ENCODE measurements at regions not wholly inside any gene's neighbourhood (a gene's known extent, or its start where the extent isn't known, plus 50 kb on each side); places are given as distances from the start of the nearest gene placed in this dataset.
A peak's percentile ranks its signal among the peaks of the same experiment; 100 is the strongest.

- Mint-ChIP-seq H3K4me1 (no peaks in the 10 kb centered on the region), H3K4me3 (no peak overlapping the region), H3K9me3 (peaks cover 0 to 5% (median 0%) of the 10 kb centered on the region in 7 donors), H3K27ac (no peak overlapping the region), H3K36me3 (no peaks in the 10 kb centered on the region), H3K27me3 (peaks cover 0 to 6% (median 5%) of the 10 kb centered on the region in 3 donors)
- ATAC-seq (ENCODE audit: low read depth in 2 of 2) (no peak), DNase-seq (no peak)
Observed at GRCh38 chr10:58982470-58983239, 193.8 kb upstream of the PHYHIPL start.

- ATAC-seq (ENCODE audit: low read depth in 2 of 2), result no peak
Observed at GRCh38 chr10:58985216-58985615, 191.2 kb upstream of the PHYHIPL start.

DNA sequence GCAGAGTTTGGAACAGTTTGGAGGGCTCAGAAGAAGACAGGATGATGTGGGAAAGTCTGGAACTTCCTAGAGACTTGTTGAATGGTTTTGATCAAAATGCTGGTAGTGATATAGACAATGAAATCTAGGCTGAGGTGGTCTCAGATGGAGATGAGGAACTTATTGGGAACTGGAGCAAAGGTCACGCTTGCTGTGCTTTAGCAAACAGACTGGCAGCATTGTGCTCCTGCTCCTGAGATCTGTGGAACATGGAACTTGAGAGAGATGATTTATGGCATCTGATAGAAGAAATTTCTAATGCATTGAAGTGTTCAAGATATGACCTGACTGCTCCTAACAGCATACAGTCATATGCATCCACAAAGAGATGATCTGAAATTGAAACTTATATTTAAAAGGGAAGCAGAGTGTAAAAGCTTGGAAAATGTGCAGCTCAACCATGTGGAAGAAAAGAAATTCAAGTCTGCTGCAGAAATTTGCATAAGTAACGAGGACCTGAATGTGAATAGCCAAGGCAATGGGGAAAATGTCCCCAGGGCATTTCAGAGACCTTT is 186.9 kb upstream of the PHYHIPL start:
- no peak for DNase-seq
- no peak for ATAC-seq (ENCODE audit: low read depth in 2 of 2)
- Mint-ChIP-seq H3K27ac (no peak overlapping the region), H3K36me3 (no peaks in the 10 kb centered on the region), H3K9me3 (peaks cover 5 to 23% (median 14%) of the 10 kb centered on the region in 7 donors), H3K4me1 (no peaks in the 10 kb centered on the region), H3K4me3 (no peak overlapping the region), H3K27me3 (no peaks in the 10 kb centered on the region)

More at GRCh38 chr10:58985216-58985615, 191.2 kb upstream of the PHYHIPL start:
- Mint-ChIP-seq H3K9me3 (peaks cover 5 to 18% (median 12%) of the 10 kb centered on the region in 7 donors), H3K27ac (no peak overlapping the region), H3K4me1 (no peaks in the 10 kb centered on the region), H3K36me3 (no peaks in the 10 kb centered on the region), H3K4me3 (no peak overlapping the region), H3K27me3 (peaks cover 0 to 6% (median 0%) of the 10 kb centered on the region in 3 donors)
- no peak for DNase-seq

DNA sequence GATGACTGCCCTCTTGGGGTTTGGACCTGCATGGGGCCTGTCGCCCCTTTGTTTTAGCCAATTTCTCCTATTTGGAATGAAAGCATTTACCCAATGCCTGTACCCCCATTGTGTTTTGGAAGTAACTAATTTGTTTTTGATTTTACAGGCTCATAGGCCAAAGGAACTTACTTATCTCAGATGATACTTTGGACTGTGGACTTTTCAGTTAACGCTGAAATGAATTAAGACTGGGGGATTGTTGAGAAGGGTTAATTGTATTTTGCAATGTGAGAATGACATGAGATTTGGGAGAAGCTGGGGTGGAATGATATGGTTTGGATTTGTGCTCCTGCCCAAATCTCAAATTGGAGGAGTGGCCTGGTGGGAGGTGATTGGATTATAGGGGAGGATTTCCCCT is 185.8 kb upstream of the PHYHIPL start:
- Mint-ChIP-seq H3K27me3 (peaks cover 0 to 4% (median 0%) of the 10 kb centered on the region in 3 donors), H3K27ac (no peak overlapping the region), H3K4me3 (no peak overlapping the region), H3K4me1 (no peaks in the 10 kb centered on the region), H3K36me3 (no peaks in the 10 kb centered on the region), H3K9me3 (peaks cover 5 to 23% (median 14%) of the 10 kb centered on the region in 7 donors)
- DNase-seq (no peak), ATAC-seq (ENCODE audit: low read depth in 2 of 2) (no peak)

- H3K36me3 Mint-ChIP-seq, result no peaks in the 10 kb centered on the region
- no peak overlapping the region for H3K4me3 Mint-ChIP-seq
- H3K4me1 Mint-ChIP-seq, result no peaks in the 10 kb centered on the region
- H3K27ac Mint-ChIP-seq, result no peak overlapping the region
- peaks cover 5 to 21% (median 14%) of the 10 kb centered on the region in 7 donors for H3K9me3 Mint-ChIP-seq
- no peak for DNase-seq
- no peak for ATAC-seq (ENCODE audit: low read depth in 2 of 2)
- H3K27me3 Mint-ChIP-seq, result peaks cover 0 to 4% (median 0%) of the 10 kb centered on the region in 3 donors
Observed at GRCh38 chr10:58991856-58992255, 184.6 kb upstream of the PHYHIPL start.

DNA sequence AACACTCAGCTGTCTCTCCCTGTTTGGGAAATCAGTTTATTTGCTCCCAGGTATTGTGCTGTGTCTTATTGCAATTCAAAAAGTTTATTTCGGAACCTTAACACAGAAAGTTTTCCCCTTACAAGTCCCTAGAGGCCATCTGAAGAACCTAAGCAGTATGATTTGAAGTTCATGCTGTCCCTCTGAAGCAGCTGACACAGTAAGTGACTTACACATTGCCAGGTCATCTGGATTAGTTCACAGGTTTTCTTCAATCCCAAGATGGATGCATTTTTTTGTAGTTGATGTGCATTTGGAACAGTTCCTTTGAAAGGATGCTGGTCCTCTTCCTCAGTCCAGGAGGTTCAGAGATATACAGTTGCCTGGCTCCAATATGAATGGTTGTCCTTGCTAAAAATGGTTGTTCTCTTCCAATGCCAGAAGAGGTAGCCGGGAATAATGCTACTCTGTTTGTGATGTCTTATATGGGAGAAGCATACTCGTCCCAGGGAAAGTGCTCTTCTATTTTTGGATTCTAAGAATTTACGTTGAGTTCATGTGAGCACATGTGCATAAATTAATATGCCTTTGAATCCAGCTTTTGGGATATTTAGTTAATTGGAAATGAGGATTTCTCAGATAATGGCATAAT is 183.5 kb upstream of the PHYHIPL start:
- no peaks in the 10 kb centered on the region for H3K36me3 Mint-ChIP-seq
- no peak for DNase-seq
- no peak overlapping the region for H3K27ac Mint-ChIP-seq
- H3K4me3 Mint-ChIP-seq, result no peak overlapping the region
- peaks cover 0 to 4% (median 0%) of the 10 kb centered on the region in 3 donors for H3K27me3 Mint-ChIP-seq
- peaks cover 5 to 19% (median 10%) of the 10 kb centered on the region in 7 donors for H3K9me3 Mint-ChIP-seq
- no peak for ATAC-seq (ENCODE audit: low read depth in 2 of 2)
- H3K4me1 Mint-ChIP-seq, result no peaks in the 10 kb centered on the region

DNA sequence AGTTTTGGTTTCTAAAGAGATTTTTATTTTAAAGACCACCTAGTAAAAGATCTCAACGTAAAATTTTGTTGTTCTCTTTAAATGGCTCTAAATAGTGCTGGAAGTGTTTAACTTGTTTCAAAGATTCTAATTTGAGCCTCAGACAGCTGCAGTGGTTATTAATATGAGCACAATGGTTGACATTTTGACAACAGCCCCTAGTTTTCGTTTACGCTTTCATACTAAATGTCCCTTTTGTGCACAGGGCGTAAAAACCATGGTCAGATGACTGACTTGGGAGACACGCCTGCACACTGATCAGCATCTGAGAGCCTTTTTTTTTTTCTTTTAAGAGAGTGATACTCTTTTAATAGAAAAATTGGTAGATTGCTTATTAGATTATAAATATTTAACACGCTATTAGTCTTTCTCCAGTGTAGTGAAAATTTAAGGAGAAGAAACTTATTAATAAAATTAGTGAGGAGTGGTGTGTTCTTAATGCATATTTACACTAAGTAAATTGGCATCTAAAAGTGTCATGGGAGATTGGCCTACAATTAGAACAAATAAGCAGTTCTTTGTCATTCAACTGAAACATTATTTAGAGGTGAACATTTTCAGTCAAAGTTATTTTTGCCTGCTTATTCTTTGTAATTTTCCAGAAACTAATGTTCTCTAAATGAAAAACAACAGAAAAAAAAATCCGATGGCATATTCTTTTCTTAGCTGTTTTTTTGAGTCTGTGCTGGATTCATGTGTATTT is 182.8 kb upstream of the PHYHIPL start:
- ATAC-seq (ENCODE audit: low read depth in 2 of 2), result no peak
- peaks cover 5 to 19% (median 10%) of the 10 kb centered on the region in 7 donors for H3K9me3 Mint-ChIP-seq
- no peaks in the 10 kb centered on the region for H3K4me1 Mint-ChIP-seq
- DNase-seq, result no peak
- no peaks in the 10 kb centered on the region for H3K36me3 Mint-ChIP-seq
- H3K27ac Mint-ChIP-seq, result no peak overlapping the region
- no peak overlapping the region for H3K4me3 Mint-ChIP-seq
- H3K27me3 Mint-ChIP-seq, result peaks cover 0 to 4% (median 0%) of the 10 kb centered on the region in 3 donors

DNA sequence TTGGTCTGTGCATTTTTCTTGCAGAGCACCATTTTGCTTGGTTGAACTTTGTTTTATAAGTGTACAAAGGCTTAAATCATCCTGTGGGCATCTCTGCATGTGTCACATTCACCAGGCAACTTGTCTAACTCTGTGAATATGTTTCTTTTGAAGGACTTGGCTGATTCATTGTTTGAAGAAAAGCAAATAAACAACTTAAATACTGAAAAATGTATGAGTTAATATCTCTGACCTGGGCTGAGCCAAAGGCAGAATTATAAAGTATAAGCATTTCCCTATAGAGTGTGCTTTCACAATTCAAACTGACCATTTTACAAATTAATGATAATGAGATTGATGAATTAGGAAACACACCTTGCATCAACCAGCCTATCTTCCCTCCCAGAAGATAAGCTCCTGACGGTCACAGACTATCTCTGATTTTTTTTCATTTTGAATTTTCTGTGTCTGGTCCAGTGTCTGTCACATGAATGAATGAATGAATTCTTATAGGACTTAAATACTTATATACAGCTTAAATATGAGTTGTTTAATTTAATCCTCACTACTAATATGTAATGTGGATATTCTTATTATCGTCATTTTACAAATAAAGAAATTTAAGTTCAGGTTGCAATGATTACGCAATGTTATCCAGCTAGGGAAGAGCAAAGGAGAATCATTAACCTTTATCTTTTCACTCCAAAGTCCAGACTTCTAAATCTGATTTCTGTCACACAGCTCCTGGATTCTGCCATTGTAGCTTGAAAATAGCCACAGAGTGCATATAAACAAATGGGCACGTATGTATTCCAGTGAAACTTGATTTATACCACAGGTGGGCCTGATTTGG is 182.0 kb upstream of the PHYHIPL start:
- H3K27ac Mint-ChIP-seq, result no peak overlapping the region
- no peaks in the 10 kb centered on the region for H3K4me1 Mint-ChIP-seq
- H3K27me3 Mint-ChIP-seq, result peaks cover 0 to 4% (median 0%) of the 10 kb centered on the region in 3 donors
- DNase-seq, result no peak
- H3K9me3 Mint-ChIP-seq, result peaks cover 2 to 11% (median 5%) of the 10 kb centered on the region in 7 donors
- no peaks in the 10 kb centered on the region for H3K36me3 Mint-ChIP-seq
- no peak overlapping the region for H3K4me3 Mint-ChIP-seq
- ATAC-seq (ENCODE audit: low read depth in 2 of 2), result no peak

GRCh38 chr10:58995058-58995596 is 181.3 kb upstream of the PHYHIPL start:
- H3K4me3 Mint-ChIP-seq, result no peak overlapping the region

DNA sequence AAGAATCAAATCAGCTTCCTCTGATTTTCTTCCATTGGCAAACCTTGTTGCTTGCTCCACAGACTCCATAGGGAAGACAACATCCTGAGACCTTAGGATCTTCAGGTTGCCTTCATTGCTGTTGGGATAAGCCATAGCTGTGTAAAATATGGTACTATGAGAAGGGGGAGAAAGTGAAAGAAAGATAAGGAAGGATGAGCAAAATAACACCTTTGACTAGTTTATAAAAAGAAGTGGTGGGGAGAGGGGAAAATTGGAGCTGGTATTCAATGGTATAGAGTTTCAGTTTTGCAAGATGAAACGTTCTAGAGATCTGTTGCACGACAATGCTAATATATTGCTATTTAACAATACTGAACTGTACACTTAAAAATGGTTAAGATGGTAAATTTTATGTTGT is 180.4 kb upstream of the PHYHIPL start:
- no peak overlapping the region for H3K27ac Mint-ChIP-seq
- H3K27me3 Mint-ChIP-seq, result peaks cover 0 to 4% (median 0%) of the 10 kb centered on the region in 3 donors
- peaks cover 0 to 3% (median under 1%) of the 10 kb centered on the region in 7 donors for H3K9me3 Mint-ChIP-seq
- no peaks in the 10 kb centered on the region for H3K4me1 Mint-ChIP-seq
- no peaks in the 10 kb centered on the region for H3K36me3 Mint-ChIP-seq
- H3K4me3 Mint-ChIP-seq, result no peak overlapping the region
- DNase-seq, result no peak
- no peak for ATAC-seq (ENCODE audit: low read depth in 2 of 2)

More at GRCh38 chr10:58995058-58995596, 181.3 kb upstream of the PHYHIPL start:
- no peak for DNase-seq
- peak overlapping the region in 1 of 6 donors; percentile 38 for H3K27ac Mint-ChIP-seq
- ATAC-seq (ENCODE audit: low read depth in 2 of 2), result no peak
- no peaks in the 10 kb centered on the region for H3K36me3 Mint-ChIP-seq
- H3K27me3 Mint-ChIP-seq, result peaks cover 0 to 4% (median 0%) of the 10 kb centered on the region in 3 donors
- H3K4me1 Mint-ChIP-seq, result no peaks in the 10 kb centered on the region
- H3K9me3 Mint-ChIP-seq, result peaks cover 0 to 6% (median 1%) of the 10 kb centered on the region in 7 donors

DNA sequence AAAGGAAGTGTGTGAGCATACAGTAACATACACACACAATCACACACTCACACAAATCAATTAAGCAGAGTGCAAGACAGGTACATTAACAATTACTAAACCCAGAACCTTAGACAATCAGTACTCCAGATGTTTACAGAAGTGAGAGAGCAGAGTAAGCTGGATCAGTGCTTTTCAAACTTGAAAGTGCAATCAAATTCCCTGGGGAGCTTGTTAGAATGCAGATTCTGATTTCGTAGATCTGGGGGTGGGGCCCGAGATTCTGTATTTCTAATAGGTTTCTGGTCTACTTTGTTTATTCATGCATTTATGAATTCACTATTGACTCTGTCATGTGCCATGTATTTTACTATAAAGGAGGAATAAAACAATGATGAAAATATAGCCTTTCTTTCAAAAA is 179.6 kb upstream of the PHYHIPL start:
- H3K4me3 Mint-ChIP-seq, result no peak overlapping the region
- H3K27ac Mint-ChIP-seq, result no peak overlapping the region
- no peak for ATAC-seq (ENCODE audit: low read depth in 2 of 2)
- peaks cover 0 to 3% (median 0%) of the 10 kb centered on the region in 7 donors for H3K9me3 Mint-ChIP-seq
- DNase-seq, result no peak
- no peaks in the 10 kb centered on the region for H3K36me3 Mint-ChIP-seq
- H3K4me1 Mint-ChIP-seq, result no peaks in the 10 kb centered on the region
- H3K27me3 Mint-ChIP-seq, result peaks cover 0 to 4% (median 0%) of the 10 kb centered on the region in 3 donors

DNA sequence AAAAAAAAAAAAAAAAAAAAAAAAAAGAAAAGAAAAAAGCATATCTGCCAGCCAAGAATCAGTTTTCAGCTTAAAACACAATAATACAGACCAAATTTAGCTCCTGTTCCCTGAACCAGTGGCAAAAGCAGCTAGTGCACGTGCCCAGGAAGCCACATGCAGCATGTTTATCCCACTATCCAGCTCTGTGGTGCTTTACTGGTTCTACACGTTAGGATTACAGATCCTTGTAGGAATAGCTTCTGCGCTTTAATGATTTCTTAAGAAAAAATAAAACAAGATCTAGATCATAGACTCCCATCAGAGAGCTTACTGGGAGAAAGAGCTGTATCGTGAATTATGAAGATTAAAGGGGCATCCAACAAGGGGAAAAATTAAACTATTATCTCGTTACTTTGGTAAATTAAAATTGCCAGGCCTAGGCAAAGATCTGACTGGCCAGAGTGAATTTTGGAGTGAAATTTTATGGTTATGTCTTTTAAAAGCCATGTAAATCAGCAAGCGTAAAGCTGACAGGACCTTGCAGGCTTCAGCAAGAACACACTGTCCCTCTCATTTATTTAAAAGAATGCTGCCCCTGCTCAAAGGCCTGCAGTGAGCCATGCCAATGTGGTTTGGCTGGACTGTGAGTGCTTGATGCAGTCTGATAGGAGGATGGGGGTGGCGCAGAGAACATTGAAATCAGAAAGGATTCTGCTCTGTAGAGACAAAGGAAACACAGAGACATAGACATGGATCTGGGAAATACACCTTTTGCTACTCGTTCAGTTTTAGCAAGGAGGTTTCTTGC is 177.3 kb upstream of the PHYHIPL start:
- peaks cover 0 to 4% (median 0%) of the 10 kb centered on the region in 3 donors for H3K27me3 Mint-ChIP-seq
- no peaks in the 10 kb centered on the region for H3K36me3 Mint-ChIP-seq
- peaks cover 0 to 3% (median 0%) of the 10 kb centered on the region in 7 donors for H3K9me3 Mint-ChIP-seq
- DNase-seq, result no peak
- H3K4me3 Mint-ChIP-seq, result no peak overlapping the region
- H3K27ac Mint-ChIP-seq, result no peak overlapping the region
- H3K4me1 Mint-ChIP-seq, result no peaks in the 10 kb centered on the region
- ATAC-seq (ENCODE audit: low read depth in 2 of 2), result no peak
